Activated T-cell treated with anti-CD3 and anti-CD28 coated beads for 48 hours (primary cell): ENCODE measurements at regions not wholly inside any gene's neighbourhood (a gene's known extent, or its start where the extent isn't known, plus 50 kb on each side); places are given as distances from the start of the nearest gene placed in this dataset.
A peak's percentile ranks its signal among the peaks of the same experiment; 100 is the strongest.

Source experiments
- DNase-seq: peaks from one replicate; pipeline ENCODE4 v3.0.0-alpha.2; 2020; ENCODE audit warnings: low read depth

DNA sequence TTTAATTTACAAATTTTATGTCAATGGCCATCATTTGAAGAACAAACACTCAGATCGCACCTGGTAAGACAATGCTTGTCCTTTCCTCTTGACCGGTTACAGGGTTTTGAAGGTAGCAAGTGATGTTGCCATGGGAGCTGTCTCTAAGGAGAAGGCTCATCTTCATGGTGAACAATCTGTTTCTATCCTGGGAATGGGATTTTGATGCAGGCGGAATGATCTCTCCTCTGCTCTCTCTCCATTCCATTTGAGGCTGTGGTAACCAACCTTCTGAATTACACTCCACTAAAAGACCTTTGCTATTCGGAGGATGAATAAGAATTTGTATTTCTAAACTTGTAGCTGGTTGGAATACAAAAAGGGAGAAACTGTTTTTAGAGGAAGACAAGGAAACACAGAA is 57.9 kb upstream of the SLC5A9 start:
- DNase-seq: no peak

DNA sequence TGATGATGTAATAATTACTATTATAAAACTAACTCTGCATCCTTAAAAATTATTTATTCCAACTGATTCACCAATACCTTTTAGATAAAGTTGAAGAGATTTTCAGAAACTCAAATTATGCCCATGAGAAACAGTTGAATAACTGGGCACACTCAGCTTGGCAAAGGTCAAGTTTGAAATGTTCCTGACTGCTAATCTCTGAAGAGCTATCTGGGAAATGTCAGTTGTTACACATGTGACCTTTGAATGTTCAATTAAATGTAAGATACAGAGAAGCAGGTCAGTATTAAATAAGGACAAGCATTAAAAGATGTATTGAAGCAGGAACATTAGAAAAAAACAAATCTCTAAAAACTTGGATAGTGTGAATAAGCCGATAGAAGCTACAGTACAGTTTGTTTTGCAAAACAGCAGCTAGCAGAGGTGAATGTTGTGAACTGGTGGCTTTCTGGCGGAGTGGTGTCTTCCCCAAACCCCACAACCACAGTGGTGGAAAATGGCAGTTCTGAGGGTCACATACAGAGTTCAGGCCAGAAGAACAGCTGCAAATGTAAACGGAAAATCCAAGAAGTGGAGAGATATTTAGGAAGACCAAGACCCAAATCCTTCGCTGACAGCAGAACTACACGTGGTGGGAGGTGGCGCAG is 61.9 kb upstream of the SLC5A9 start:
- DNase-seq: no peak

DNA sequence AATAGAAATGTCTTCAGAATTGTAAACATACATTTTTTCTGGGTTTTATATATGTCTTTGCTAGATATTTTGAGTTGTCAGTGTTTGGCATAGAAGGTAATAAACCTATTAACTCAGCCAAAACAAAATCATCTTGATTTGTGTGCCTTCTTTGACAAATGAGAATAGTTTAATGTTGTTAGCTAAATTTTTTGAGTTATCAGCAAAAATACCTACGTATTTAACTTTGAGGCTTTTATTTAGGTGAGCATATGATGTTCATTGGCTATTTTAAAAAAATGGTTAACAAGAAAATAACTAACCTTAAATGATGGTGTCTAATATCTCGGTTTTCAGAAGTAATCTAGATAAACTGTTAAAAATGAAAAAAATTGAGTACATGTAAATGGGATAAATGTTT is 83.2 kb upstream of the SLC5A9 start:
- no peak for DNase-seq

DNA sequence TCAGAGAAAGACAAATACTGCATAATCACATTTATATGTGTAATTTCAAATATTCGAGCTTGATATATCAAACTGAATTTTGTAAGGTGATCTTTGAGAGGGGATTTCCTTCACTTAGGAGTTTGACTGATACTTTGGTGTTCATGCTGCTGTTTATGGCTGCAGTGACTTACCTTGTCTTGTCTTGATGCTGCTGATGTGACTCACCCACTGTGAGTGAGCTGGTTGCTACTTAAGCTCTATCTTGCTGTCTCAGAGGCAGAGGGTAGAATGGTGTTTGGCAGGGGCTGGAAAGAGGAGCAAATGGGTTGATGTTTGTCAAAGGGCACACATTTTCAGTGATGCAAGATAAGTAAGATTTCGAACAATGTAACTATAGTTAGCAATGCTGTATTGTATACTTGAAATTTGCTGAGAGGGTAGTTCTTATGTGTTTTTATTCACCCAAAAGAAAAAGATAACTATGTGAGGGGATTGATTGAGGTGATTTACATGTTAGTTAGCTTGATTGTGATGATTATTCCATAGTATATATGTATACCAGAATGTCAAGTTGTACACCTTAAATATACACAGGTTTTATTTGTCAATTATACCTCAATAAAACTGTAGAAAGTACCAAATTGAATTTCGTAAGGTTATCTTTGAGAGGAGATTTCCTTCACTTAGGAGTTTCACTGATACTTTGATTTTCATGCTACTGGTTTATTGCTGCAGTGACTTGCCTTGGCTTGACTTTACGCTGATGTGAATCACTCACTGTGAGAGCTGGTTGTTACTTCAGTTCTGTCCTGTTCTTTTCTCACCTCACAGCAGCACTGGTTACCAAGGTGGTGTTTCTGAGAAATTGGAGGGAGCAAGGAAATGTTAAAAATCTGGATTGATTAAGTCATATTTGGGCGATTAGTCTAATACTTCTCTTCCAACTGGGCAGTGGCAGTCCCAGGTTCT is 94.5 kb upstream of the SLC5A9 start:
- no peak for DNase-seq

DNA sequence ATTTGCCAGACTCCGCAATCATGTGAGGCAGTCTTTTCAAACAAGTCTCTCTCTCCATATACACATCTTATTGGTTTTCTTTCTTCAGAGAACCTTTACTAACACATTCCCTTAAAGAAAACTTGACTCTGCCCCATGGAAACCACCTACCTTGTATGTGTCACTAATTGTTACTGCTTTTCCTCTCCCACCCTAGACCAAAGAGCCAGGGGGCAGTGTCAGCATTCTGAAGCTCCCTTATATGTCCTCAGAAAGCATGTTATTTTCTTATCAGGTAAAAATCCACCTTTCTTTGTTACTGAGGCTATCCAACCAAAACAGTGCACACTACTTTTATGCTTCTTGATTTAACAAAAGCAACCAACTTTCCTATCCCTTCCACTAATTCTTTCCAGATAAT is 98.9 kb upstream of the SLC5A9 start:
- no peak for DNase-seq

DNA sequence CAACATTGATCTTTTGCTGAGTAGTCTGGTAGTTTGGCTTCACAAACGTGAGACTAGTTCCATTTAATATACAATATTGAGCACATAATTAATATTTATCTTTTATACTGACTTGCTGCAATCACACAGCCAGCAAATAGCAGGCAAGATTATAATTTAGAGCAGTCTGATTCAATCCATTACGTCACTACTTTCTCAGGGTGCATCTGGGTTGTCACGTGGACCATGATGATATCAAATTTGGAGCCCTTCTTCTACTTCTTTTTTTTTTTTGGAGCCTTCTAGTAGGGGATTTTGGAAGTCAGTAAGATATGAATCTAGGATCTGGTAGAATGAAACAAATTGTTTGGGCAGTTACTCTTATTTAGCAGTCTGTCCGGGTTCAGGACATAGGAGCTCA is 100.6 kb upstream of the SLC5A9 start:
- DNase-seq: no peak

DNA sequence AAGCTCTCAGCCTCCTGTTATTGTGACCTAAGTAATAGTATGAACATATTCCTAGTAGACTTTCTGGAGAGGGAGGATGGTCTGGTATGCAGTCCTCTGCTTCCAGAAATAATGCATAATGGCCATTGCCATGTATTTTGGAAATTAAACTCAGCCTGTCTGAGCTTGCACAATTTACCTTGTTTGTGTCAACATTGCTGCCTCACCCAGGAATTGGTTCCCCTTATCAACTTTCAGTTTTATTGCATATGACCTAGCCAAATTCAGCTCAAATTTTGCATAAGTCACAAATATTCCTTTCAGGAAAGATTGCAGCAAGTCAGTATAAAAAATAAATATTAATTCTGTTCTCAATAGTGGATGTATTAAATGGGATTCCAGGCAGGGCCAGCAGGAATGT is 101.9 kb upstream of the SLC5A9 start:
- DNase-seq: no peak

DNA sequence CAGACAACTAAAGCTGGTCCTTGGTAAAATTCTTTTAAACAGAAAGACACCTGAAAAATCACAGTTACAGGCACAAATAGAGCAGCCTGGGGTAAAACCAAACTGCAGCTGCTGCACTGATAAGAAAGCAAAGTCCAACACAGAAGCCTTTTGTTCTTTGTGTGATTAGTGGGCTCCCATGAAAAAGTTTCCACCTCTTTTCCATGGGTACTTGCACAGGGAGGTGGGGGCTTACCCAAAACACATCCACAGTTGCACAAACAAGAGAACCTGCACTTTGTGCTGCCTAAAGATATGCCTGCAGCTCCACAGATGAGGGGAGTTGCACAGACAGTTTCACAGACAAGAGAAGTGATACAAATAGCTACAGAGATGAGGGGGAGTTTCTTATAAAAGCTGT is 106.7 kb upstream of the SLC5A9 start:
- no peak for DNase-seq

DNA sequence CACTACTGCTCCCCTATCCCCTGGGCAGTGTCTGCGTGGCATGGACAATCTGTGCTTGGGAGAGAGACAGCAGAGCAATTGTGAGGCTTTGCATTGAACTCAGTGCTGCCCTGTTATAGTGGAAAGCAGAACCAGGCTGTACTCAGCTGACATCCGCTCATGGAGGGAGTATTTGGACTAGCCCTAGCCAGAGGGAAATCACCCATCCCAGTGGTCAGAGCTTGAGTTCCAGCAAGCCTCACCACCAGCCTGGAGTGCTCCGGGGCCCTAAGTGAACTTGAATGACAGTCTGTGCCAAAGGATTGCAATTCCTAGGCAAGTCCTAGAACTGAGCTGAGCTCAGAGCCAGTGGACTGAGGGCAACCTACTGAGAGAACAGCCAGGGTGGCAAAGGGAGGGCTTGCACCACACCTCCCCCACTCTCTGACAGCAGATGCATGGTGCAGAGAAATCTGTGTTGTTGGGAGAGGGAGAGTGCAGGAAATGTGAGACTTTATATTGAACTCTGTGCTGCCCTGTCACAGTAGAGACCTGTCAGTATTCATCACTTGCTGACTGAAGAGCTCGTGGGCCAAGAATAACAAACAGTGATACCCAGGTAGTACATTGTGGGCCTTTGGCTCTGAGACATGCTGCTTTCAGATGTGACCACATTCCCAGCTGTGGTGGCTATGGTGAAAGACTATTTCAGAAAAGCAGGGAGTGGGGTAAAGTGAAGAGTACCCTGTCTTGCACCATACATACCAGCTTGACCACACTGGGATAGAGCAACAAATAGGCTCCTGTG is 107.7 kb upstream of the SLC5A9 start:
- no peak for DNase-seq

DNA sequence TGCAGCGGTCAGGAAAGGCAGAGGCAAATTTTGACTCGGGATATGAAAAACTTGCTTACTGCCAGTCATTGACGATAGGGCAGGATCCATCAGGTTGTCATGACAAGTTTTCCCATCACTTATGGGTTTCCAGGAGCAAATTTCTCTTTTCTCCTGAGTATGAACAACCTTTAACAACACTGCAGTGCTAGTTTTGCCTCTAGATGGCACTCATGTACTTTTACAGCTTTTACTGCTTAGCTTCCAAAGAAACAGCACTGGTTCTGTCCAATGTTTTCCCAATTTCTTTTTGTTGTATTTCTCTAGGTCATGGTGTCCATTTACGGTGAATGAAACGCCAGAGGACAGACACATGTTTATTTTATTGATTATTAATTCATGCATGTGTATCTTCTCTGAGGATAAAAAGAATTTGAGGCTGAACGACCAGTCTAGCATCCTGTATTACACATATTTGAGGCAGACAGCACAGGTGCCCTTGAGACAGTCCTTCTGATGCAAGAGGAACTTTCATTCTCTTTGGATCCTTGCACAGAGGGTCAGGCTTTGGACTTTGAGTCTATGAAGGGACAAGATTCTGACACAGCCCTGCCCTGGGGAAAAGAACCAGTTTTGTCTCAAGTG is 112.3 kb upstream of the TRABD2B start:
- DNase-seq: no peak

DNA sequence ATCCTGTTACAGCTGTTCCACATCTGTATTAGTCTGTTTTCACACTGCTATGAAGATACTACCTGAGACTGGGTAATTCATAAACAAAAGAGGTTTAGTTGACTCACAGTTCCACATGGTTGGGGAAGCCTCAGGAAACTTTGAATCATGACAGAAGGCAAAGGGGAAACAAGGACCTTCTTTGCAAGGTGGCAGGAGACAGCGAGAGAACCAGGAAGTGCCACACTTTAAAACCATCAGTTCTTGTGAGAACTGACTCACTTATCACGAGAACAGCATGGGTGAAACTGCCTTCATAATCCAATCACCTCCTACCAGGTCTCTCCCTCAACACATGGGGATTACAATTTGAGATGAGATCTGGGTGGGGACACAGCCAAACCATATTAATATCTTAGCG is 110.3 kb upstream of the TRABD2B start:
- DNase-seq: no peak

DNA sequence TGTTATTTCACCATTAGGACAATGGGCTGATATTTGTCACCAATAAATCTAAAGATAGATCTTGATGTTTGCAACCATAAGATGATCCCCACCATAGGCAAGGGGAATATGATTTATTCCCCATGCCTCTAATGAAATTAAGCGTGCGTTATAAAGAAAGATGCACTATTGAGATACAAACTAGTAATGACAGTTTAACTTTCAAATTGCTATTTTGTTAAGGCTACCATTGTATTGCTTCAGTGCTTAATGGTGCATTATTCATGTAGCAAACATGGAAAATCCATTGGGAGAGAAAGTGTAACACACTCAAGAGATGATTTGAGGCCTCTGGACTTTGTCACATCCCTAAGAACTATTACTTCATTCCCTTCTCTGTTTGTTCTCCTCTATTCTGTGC is 108.9 kb upstream of the TRABD2B start:
- no peak for DNase-seq

DNA sequence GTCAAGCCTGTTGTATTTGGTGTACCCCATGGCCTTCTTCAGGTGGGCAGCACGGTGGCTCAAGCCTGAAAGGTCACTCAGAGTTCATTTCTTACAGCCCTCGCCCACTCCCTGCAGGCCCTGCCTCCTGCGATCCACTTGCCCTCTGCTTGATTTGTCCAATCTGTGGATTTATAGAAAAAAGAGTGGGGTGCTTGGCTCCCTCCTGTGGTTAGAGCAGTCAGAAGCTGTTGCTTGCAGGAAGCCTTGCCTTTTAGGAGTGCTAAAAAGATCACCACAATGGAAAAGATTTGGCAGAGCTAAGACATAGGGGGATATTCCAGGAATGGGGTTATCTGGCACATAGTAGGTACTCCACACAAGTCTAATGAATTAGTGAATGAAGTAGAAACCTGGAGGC is 108.0 kb upstream of the TRABD2B start:
- DNase-seq: no peak

DNA sequence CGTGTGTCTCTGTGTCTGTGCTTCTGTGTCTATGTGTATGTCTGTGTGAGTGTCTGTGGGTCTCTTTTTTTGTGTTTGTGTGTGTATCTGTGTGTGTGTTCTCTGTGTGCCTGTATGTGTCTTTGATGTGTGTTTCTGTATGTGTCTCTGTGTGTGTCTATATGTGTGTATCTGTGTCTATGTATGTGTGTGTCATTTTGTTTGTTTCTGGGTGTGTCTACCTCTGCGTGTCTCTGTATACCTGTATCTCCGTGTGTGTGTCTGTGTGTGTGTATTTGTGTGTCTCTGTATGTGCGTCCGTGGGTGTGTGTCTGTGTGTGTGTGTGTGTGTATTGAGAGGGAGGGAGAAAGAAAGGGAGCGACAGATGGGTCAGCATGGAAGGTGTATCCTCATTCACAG is 106.3 kb upstream of the TRABD2B start:
- DNase-seq: no peak

DNA sequence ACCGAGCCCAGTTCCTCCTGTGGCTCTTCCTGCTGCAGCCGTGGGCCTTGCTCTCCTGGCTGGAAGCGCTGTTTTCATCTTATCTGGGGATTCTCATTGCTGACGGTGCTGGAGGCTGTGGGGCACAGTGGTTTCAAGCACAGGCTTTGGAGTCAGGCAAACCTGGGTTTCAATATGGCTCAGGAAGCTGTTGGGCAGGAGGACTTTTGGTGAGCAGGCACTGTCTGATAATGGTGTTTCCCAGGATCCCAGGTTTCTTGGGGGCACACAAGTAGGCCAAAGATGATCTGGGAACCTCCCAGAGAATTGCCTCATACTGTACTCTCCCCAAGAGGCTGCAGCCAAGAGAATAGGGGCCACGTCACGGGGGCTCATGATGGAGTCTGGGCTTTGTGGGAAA is 105.6 kb upstream of the TRABD2B start:
- DNase-seq: no peak

DNA sequence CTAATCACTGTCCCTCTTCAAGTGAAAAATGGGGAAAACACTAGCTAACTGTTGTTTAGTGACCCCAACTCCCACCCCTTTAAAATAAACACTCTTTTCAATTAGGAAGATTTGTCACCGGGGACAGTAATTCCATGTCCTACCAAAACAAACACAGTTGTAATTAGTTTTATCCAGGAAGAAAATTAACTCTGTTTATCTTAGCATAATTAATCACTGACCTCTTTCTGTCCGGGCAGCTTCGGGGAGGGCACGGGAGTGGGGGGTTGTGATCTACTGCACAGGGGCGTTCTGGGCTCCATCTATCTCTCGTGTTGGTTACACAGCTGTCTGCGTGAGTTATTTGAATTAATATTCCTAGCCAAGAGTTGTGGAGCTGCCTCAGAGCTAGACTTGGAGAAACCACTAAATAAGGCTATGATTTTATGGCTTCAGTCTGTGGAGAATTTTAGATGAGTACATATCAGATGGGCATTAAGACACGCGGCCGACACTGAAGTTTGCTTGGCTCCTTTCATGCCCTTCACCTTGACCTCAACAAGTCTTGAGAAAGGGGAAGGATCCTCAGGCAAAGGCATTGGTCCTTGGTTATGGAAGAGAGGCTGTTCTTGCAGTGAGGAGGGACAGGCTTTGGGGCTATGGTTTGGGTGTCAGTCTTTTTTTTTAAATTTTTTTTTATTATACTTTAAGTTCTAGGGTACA is 102.0 kb upstream of the TRABD2B start:
- DNase-seq: no peak

DNA sequence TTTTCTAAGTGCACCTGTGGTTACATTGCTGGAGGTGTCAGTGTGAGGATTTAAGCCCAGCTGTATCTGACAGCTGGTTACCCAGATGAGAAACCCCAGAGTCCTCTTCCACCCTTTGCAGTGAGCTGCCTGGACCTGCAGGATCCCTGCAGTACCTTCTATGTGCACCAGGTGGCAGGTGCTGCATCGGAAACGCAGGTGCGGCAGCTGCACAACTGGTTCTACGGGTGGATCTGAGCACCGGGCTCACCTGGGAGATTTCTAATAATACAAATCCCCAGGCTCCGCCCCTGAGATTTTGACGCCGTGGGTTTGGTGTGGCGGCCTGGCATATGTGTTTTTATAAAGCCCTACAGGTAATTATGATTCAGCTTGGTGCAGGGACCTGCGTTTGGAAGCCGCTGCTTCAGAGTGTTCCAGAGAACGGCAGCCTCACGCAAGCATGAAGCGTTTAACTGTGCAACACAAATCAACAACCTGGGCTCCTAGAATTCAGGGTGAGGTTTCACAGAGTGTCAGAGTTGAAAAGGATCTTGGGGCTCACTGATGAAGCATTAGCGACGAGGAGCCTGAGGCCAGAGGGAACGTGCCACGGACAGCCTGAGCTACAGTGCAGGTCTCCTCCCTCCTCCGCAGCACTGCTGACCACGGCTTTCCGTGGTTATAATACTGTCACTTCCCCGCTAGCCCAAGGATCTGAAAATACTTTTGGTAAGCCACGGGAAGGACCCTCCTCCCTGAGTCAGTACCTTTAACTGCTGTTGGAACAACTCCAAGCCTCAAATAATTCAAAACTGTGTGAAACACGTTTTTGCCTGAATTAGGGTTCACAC is 96.7 kb upstream of the TRABD2B start:
- DNase-seq: peak; percentile 67

DNA sequence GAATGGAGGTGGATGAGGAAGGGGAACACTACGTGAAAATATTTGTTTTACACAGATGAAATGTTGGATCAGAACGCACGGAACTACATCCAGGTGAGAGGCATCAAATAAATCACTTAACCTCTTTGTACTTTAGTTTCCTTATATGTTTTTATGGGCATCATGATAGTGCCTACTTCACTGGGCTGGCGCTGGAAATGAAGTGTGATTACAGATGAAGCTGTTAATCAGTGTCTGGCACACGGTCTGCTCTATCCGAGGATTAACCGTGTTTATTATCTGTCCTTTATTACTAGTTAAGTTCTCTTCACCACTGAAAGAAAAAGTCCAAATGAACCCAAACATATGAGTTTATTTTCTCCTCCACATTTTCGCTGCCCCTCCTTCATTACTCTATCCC is 96.0 kb upstream of the TRABD2B start:
- no peak for DNase-seq

DNA sequence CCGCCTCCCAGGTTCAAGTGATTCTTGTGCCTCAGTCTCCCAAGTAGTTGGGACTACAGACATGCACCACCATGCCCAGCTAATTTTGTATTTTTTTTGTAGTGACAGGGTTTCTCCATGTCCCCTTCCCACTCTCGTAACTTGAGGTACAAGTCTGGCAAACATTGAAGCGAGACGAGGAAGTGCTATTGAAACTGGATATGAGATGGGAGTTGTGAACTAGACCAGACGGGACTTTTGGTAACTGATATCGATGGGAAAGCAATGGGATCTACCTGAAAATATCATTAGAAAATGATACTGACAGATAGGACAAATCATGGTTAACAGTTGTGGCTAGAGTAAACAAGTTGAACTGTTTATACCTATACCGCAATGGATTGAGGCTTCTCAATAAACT is 95.2 kb upstream of the TRABD2B start:
- DNase-seq: no peak

DNA sequence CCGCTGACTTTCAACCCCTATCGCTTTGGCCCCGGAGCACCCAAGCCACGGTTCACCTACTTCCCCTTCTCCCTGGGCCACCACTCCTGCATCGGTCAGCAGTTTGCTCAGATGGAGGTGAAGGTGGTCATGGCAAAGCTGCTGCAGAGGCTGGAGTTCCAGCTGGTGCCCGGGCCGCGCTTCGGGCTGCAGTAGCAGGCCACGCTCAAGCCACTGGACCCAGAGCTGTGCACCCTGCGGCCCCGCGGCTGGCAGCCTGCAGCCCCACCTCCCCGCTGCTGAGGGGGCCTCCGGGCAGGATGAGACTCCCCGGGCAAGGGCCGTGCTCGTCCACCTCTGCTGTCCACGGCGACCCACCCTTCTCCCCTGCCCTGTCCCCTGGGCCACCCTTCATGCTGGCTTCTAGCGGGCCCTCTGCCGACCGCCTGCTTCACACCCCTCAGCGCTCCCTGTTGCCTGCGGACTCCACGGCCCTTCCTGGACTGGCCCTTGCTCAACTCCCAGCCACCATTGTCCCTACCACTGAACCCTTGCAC is 92.2 kb upstream of the TRABD2B start:
- no peak for DNase-seq

DNA sequence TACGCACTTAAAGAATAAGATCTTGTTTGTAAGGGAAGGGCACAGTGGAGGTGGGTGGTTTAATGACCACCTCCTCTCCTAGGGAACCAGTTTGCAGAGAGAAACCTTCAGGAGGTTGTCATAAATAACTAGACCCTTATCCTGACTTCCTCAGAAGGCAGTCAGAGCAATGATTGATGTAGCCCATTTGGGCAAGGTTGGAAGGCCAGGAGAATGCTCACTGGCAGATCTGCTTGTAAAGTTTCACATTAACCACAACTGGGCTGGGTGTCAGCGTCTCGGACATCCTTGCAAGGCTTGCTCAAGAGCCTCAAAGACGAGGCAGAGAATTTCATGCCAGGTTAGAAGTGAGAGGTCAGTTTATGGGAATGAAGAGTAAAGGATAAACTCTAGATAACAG is 87.6 kb upstream of the TRABD2B start:
- no peak for DNase-seq
